ENCODE measurements at regions not wholly inside any gene's neighbourhood (a gene's known extent, or its start where the extent isn't known, plus 50 kb on each side); places are given as distances from the start of the nearest gene placed in this dataset.

DNA sequence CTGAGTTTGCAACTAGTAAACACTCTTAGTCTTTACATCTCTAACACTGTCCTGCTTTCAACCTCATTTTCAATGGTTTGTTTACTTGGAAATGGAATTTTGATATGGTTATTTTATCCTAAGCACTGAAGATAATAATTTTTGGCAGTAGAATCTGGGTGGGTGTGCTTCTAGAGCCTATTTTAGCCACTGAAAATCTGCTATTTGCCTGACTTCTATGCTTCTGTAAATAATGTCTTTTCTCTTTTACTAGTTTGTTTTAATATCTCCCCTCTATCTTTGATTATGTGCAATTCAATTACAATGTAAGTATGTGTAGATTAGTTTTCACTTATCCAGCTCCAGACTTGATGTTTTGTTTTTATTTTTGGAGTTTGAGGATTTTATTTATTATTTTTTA lies 197.5 kb downstream of the TUSC1 start:
- TF ChIP-seq, protein P1, sequence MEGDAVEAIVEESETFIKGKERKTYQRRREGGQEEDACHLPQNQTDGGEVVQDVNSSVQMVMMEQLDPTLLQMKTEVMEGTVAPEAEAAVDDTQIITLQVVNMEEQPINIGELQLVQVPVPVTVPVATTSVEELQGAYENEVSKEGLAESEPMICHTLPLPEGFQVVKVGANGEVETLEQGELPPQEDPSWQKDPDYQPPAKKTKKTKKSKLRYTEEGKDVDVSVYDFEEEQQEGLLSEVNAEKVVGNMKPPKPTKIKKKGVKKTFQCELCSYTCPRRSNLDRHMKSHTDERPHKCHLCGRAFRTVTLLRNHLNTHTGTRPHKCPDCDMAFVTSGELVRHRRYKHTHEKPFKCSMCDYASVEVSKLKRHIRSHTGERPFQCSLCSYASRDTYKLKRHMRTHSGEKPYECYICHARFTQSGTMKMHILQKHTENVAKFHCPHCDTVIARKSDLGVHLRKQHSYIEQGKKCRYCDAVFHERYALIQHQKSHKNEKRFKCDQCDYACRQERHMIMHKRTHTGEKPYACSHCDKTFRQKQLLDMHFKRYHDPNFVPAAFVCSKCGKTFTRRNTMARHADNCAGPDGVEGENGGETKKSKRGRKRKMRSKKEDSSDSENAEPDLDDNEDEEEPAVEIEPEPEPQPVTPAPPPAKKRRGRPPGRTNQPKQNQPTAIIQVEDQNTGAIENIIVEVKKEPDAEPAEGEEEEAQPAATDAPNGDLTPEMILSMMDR (IDR thresholded peaks at IDR 0.05) = no peak
- TF ChIP-seq POLR2A (IDR thresholded peaks at IDR 0.05) = no peak
